HepG2 (cell line): ENCODE measurements at regions not wholly inside any gene's neighbourhood (a gene's known extent, or its start where the extent isn't known, plus 50 kb on each side); places are given as distances from the start of the nearest gene placed in this dataset.

Source experiments
- CHD2 ChIP-seq: IDR thresholded peaks from 2 replicates; pipeline ENCODE4 v1.6.1; 2011; ENCODE audit warnings: low read depth, low read length, improper control_type of control experiment
- KLF13 ChIP-seq: sonication (generic); formaldehyde crosslinking; IDR thresholded peaks from 2 replicates; pipeline ENCODE4 v1.4.0; 2020; ENCODE audit warnings: mild to moderate bottlenecking, missing genetic modification reagents
- RARG ChIP-seq: sonication (generic); formaldehyde crosslinking; IDR thresholded peaks from 2 replicates; pipeline ENCODE4 v1.4.0; 2020; ENCODE audit warnings: low read depth, mild to moderate bottlenecking, missing genetic modification reagents
- TBX2 ChIP-seq: sonication (generic); formaldehyde crosslinking; IDR thresholded peaks from 2 replicates; pipeline ENCODE4 v1.5.0; 2020; ENCODE audit warnings: missing genetic modification reagents, mild to moderate bottlenecking, borderline replicate concordance
- ZNF20 ChIP-seq: sonication (generic); formaldehyde crosslinking; IDR thresholded peaks from 2 replicates; pipeline ENCODE4 v1.4.0; 2020; ENCODE audit warnings: mild to moderate bottlenecking, moderate library complexity, missing genetic modification reagents
- TF ChIP-seq, protein P1 (sequence below): sonication (generic); formaldehyde crosslinking; IDR thresholded peaks from 2 replicates; pipeline ENCODE4 v1.5.0; 2020; ENCODE audit warnings: mild to moderate bottlenecking, missing genetic modification reagents, moderate library complexity
- TF ChIP-seq, protein P2 (sequence below): sonication (generic); formaldehyde crosslinking; IDR thresholded peaks from 2 replicates; pipeline ENCODE4 v1.8.1; 2023; ENCODE audit warnings: missing genetic modification reagents, inconsistent platforms, borderline replicate concordance
- TF ChIP-seq, protein P3 (sequence below): sonication (generic); formaldehyde crosslinking; IDR thresholded peaks from 2 replicates; pipeline ENCODE4 v1.9.0; 2021; ENCODE audit warnings: missing genetic modification reagents, borderline replicate concordance

DNA sequence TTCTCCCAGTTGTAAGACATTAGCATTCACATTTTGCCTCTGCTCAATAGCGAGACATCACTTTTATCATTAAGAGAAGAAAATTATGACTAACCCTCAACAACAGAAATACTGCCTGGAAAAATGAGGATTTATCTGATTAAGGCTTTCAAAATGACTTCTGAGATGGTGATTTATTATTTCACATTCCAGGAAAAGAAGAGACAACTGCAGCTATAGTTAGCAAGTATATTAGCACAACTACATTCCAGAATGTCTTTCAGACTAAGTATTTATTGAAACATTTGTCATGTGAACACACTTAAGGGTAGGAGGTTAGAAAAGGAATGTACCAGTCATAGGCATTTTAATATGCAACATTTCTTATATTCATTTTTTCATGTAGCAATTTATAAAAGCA lies 162.0 kb downstream of the IQUB start:
- TF ChIP-seq RARG (no peak), CHD2 (no peak), ZNF20 (no peak), KLF13 (CRISPR knock-in tag) (no peak), TBX2 (CRISPR knock-in tag) (no peak)
- TF ChIP-seq, protein P1, sequence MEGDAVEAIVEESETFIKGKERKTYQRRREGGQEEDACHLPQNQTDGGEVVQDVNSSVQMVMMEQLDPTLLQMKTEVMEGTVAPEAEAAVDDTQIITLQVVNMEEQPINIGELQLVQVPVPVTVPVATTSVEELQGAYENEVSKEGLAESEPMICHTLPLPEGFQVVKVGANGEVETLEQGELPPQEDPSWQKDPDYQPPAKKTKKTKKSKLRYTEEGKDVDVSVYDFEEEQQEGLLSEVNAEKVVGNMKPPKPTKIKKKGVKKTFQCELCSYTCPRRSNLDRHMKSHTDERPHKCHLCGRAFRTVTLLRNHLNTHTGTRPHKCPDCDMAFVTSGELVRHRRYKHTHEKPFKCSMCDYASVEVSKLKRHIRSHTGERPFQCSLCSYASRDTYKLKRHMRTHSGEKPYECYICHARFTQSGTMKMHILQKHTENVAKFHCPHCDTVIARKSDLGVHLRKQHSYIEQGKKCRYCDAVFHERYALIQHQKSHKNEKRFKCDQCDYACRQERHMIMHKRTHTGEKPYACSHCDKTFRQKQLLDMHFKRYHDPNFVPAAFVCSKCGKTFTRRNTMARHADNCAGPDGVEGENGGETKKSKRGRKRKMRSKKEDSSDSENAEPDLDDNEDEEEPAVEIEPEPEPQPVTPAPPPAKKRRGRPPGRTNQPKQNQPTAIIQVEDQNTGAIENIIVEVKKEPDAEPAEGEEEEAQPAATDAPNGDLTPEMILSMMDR (CRISPR knock-in tag), result no peak
- TF ChIP-seq, protein P2, sequence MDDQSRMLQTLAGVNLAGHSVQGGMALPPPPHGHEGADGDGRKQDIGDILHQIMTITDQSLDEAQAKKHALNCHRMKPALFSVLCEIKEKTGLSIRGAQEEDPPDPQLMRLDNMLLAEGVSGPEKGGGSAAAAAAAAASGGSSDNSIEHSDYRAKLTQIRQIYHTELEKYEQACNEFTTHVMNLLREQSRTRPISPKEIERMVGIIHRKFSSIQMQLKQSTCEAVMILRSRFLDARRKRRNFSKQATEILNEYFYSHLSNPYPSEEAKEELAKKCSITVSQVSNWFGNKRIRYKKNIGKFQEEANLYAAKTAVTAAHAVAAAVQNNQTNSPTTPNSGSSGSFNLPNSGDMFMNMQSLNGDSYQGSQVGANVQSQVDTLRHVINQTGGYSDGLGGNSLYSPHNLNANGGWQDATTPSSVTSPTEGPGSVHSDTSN, result no peak
- TF ChIP-seq, protein P3, sequence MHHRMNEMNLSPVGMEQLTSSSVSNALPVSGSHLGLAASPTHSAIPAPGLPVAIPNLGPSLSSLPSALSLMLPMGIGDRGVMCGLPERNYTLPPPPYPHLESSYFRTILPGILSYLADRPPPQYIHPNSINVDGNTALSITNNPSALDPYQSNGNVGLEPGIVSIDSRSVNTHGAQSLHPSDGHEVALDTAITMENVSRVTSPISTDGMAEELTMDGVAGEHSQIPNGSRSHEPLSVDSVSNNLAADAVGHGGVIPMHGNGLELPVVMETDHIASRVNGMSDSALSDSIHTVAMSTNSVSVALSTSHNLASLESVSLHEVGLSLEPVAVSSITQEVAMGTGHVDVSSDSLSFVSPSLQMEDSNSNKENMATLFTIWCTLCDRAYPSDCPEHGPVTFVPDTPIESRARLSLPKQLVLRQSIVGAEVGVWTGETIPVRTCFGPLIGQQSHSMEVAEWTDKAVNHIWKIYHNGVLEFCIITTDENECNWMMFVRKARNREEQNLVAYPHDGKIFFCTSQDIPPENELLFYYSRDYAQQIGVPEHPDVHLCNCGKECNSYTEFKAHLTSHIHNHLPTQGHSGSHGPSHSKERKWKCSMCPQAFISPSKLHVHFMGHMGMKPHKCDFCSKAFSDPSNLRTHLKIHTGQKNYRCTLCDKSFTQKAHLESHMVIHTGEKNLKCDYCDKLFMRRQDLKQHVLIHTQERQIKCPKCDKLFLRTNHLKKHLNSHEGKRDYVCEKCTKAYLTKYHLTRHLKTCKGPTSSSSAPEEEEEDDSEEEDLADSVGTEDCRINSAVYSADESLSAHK (CRISPR knock-in tag), result no peak
